HUES48 (cell line): ENCODE measurements at regions not wholly inside any gene's neighbourhood (a gene's known extent, or its start where the extent isn't known, plus 50 kb on each side); places are given as distances from the start of the nearest gene placed in this dataset.

Source experiments
- H3K27ac ChIP-seq: one replicate; pipeline ENCODE4 v1.7.0; 2013; ENCODE audit warnings: low read depth, low read length, inconsistent platforms
- H3K27me3 ChIP-seq: 2 replicates; pipeline ENCODE4 v1.6.1; 2013; ENCODE audit warnings: mild to moderate bottlenecking, low read length; ENCODE audit not compliant: control insufficient read depth, insufficient read depth
- H3K36me3 ChIP-seq: 2 replicates; pipeline ENCODE4 v1.6.1; 2013; ENCODE audit warnings: low read length; ENCODE audit not compliant: control insufficient read depth, insufficient read depth
- H3K4me1 ChIP-seq: 2 replicates; pipeline ENCODE4 v1.6.1; 2013; ENCODE audit warnings: mild to moderate bottlenecking, low read length; ENCODE audit not compliant: control insufficient read depth, insufficient read depth
- H3K4me3 ChIP-seq: 2 replicates; pipeline ENCODE4 v1.5.1; 2013; ENCODE audit warnings: mild to moderate bottlenecking, low read depth, low read length
- H3K9ac ChIP-seq: 2 replicates; pipeline ENCODE4 v1.6.1; 2013; ENCODE audit warnings: mild to moderate bottlenecking, low read depth, low read length, moderate library complexity
- H3K9me3 ChIP-seq: 2 replicates; pipeline ENCODE4 v1.6.1; 2013; ENCODE audit warnings: low read length; ENCODE audit not compliant: control insufficient read depth, insufficient read depth

DNA sequence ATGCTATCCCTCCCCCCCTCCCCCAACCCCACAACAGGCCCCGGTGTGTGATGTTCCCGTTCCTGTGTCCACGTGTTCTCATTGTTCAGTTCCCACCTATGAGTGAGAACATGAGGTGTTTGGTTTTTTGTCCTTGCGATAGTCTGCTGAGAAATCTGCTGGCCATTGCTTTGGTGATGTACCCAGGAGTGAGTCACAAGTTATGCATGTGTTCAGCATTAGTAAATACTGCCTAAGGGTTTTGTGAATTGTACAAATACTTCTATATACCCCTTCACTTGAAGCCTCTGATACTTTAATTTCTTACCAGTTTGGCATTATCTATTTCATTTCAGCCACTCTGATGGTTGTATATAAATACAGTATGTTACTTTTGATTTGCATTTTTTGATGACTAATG is 711.3 kb upstream of the GJE1 start:
- Histone ChIP-seq H3K9ac (no peak overlapping the region), H3K4me3 (no peak overlapping the region), H3K36me3 (no peaks in the 10 kb centered on the region), H3K4me1 (no peaks in the 10 kb centered on the region), H3K27me3 (no peaks in the 10 kb centered on the region), H3K9me3 (no peaks in the 10 kb centered on the region), H3K27ac (no peak overlapping the region)

DNA sequence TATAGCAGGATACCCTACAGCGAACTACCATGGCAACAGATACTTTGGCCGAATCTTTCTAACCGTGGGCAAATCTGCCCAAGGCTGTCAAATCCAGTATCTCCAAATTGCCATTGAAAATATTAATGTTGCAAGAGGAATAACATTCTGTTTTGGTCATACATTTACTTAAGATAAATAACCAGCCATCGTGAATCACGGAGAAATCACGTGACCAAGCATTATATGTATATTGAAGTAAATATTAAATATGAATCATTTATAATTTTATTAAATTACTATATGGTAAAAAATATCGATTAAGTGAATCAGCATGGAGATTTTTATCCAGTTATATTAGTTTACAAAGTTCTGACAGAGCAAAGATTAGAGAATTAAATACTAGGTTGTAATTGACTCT is 714.6 kb upstream of the GJE1 start:
- H3K4me3 ChIP-seq = no peak overlapping the region
- no peak overlapping the region for H3K9ac ChIP-seq
- no peak overlapping the region for H3K27ac ChIP-seq
- no peaks in the 10 kb centered on the region for H3K4me1 ChIP-seq
- no peaks in the 10 kb centered on the region for H3K36me3 ChIP-seq
- no peaks in the 10 kb centered on the region for H3K9me3 ChIP-seq
- no peaks in the 10 kb centered on the region for H3K27me3 ChIP-seq

DNA sequence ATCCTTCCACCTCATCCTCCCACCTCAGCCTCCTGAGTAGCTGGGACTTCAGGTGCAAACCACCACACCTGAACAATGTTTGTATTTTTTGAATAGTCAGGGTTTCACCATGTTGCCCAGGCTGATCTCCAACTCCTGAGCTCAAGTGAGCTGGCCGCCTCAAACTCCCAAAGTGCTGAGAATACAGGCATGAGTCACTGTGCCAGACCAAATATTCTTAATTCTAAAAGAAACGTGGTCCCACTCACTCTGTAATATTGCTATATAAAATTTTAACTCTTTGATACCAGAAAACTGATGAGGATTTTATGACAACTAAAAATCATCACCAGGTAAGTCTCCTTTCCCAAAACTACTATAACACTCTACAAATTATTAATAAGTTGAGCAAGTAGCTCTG is 716.8 kb upstream of the GJE1 start:
- no peak overlapping the region for H3K27ac ChIP-seq
- H3K27me3 ChIP-seq = no peaks in the 10 kb centered on the region
- no peak overlapping the region for H3K9ac ChIP-seq
- H3K36me3 ChIP-seq = no peaks in the 10 kb centered on the region
- no peaks in the 10 kb centered on the region for H3K4me1 ChIP-seq
- peaks cover 1% of the 10 kb centered on the region; the same call in 1 of the 2 replicates for H3K9me3 ChIP-seq
- H3K4me3 ChIP-seq = no peak overlapping the region

DNA sequence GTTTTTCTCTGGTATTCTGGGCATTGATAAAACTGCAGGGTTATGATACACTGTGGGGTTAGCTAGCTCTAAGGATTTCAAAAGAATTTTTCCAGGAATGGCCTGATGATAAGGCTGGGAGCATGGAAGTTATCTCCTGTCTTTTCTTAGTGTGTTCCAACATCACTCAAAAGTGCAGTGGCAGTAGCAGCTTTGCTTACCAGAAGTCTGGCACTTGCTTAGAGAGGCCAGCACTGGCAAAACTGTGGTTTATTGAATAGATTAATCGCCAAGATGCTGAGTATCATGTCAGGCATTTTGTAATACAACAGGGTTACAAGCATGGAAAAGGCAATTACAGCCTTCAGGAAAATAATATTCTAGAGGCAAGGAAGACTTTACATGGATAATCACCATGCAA is 719.5 kb upstream of the GJE1 start:
- Histone ChIP-seq H3K9ac (no peak overlapping the region), H3K4me1 (no peaks in the 10 kb centered on the region), H3K4me3 (no peak overlapping the region)

DNA sequence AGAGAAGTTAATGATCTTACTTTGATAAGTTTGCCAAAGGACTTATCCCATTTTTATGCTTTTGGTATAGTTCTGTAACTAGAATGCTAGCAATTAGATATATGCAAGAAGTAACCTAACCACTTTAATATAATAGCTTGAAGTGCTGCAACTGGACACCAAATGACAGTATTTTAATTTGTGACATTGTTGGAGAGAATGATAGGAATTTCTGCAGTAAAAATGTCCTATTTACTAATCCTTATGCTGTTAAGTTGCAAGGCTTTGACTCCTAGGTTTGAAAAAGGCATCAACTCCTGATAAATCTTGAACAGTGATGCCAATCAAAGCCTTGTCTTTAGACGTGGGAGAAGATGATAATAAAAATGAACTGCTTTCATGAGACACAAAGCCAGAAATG is 726.0 kb upstream of the GJE1 start:
- peaks cover 42% of the 10 kb centered on the region for H3K9me3 ChIP-seq
- no peak overlapping the region for H3K9ac ChIP-seq
- no peak overlapping the region for H3K4me3 ChIP-seq
- no peaks in the 10 kb centered on the region for H3K27me3 ChIP-seq
- H3K27ac ChIP-seq = no peak overlapping the region
- no peaks in the 10 kb centered on the region for H3K4me1 ChIP-seq
- H3K36me3 ChIP-seq = no peaks in the 10 kb centered on the region

More for the DNA sequence above, 719.5 kb upstream of the GJE1 start:
- Histone ChIP-seq H3K27me3 (no peaks in the 10 kb centered on the region), H3K27ac (no peak overlapping the region), H3K36me3 (no peaks in the 10 kb centered on the region), H3K9me3 (peaks cover 22% of the 10 kb centered on the region)

DNA sequence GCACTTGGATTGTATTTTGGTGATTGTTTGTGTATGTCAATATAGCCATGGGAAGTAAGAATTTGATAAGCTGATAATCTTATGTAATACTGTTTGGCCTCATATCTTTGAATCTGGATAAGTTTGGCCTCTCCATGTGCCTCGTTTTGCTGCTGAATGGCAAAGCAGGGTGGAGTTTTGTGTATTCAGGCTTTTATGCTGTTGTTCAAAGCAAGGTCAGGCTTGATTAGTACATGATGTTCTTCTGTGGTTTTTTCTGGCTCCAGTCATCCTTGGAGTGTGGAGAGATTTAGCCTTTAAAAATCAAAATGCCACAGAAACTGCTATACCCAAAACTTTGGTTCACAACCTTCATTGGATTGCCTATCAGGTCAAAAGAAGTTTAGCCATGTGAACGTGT is 728.9 kb upstream of the GJE1 start:
- Histone ChIP-seq H3K4me3 (no peak overlapping the region), H3K27ac (no peak overlapping the region), H3K27me3 (no peaks in the 10 kb centered on the region)

DNA sequence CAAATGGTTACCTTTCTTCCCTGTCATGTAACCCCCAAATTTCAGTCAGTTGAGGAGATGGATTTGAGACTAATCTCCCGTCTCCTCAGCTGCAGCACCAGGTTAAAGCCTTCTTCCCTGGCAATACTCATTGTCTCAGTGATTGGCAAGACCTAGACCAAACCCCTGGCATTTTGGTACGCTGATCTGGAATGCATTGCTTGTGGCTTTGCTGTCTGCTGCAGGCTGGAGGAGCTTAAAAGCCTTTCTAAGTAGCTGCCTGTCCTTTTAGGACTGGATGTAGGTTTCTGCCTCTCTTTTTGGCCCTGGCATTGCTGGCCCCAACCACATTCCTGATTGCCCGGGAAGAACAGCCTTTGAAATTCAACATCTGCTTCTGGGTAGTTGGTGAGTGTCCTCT is 729.6 kb upstream of the GJE1 start:
- no peaks in the 10 kb centered on the region for H3K27me3 ChIP-seq
- peaks cover 20% of the 10 kb centered on the region for H3K9me3 ChIP-seq
- no peak overlapping the region for H3K4me3 ChIP-seq
- H3K36me3 ChIP-seq = no peaks in the 10 kb centered on the region
- no peak overlapping the region for H3K9ac ChIP-seq
- no peaks in the 10 kb centered on the region for H3K4me1 ChIP-seq
- no peak overlapping the region for H3K27ac ChIP-seq

More for the DNA sequence above, 728.9 kb upstream of the GJE1 start:
- Histone ChIP-seq H3K36me3 (no peaks in the 10 kb centered on the region), H3K4me1 (no peaks in the 10 kb centered on the region), H3K9me3 (peaks cover 26% of the 10 kb centered on the region), H3K9ac (no peak overlapping the region)

DNA sequence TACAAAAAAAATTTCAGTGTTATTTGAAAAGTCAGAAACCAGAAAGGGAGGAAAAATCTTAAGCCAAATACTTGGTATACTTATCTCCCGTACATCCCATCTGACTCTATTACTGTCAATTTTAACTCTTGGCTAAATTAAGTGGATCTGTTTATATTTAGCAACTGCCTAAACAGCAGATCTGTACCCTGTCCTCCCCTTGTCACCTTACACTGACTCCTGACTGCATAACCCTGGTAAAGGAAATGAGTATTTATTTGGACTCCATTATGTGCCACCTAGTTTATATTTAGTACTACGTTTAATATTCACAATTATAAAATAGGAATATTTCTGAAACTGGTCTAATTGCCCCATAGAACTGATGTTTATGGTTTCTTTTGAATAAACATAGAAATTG is 730.2 kb upstream of the GJE1 start:
- Histone ChIP-seq H3K4me3 (no peak overlapping the region), H3K9ac (no peak overlapping the region), H3K9me3 (peaks cover 14% of the 10 kb centered on the region), H3K27ac (no peak overlapping the region), H3K27me3 (no peaks in the 10 kb centered on the region), H3K36me3 (no peaks in the 10 kb centered on the region), H3K4me1 (no peaks in the 10 kb centered on the region)

DNA sequence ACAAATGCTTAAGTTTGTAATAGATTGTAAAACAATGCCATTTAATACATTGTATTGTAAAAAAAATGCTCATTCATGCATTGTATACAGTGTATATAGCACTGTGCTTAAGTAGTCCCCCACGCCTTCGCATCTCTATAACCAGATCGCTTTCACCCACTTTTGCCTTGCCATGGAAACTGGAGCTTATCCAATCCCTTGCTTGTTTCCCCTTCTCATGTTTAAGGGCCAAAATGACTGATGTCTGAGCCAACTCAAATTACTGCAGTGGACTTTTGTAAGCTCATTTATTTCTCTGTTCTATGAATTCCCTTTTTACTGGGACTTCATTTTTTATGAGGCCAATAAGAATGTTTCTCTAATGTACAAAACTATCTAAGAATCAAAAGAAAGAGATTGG is 730.9 kb upstream of the GJE1 start:
- Histone ChIP-seq H3K9ac (no peak overlapping the region), H3K27ac (no peak overlapping the region), H3K36me3 (no peaks in the 10 kb centered on the region), H3K4me1 (no peaks in the 10 kb centered on the region), H3K9me3 (peaks cover 8% of the 10 kb centered on the region; the same call in 1 of the 2 replicates), H3K4me3 (no peak overlapping the region), H3K27me3 (no peaks in the 10 kb centered on the region)

DNA sequence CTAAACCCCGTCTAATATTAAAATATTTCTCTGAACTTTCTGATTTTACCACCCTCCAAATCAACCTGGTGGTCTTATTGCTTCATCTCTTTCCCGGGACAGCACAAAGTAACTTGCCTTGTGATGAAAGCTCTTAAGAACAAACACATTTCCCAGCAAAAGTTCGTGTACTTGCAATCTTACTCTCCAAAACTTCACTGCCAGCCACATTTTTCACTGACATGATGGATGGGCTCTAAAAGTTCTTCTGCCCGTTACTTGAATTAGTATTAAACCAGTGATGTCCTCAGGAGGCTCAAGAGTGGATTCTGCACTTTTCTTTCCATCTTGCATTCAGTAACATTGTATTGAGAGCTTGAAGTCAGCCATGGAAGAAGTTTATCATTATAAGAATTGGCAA is 731.6 kb upstream of the GJE1 start:
- 0 out of 2 replicates have a peak, but pooled peaks cover under 1% of the 10 kb centered on the region for H3K9me3 ChIP-seq
- H3K9ac ChIP-seq = no peak overlapping the region
- H3K27ac ChIP-seq = no peak overlapping the region
- H3K36me3 ChIP-seq = no peaks in the 10 kb centered on the region
- H3K4me1 ChIP-seq = no peaks in the 10 kb centered on the region
- H3K4me3 ChIP-seq = no peak overlapping the region
- H3K27me3 ChIP-seq = no peaks in the 10 kb centered on the region

DNA sequence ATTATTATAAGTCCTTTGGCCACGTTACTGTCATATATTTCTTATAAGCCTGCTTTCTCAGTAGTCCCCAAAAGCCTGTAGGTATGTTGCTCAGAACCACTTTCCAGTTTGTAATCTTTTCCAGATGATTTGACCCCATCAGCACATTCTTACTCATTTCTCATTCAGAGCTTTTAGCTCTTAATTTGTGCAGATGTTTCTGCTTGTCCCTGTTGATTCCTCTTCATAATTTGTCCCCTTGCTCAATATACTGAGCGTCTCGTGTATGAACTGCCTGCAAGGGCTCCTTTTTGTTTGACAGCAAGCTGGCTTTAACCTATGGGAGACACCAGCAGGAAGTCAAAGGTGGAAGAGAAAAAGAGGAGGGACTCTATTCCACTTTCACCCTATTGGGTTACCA is 733.8 kb upstream of the GJE1 start:
- Histone ChIP-seq H3K27ac (no peak overlapping the region), H3K9me3 (no peaks in the 10 kb centered on the region; the same call in 1 of the 2 replicates), H3K27me3 (no peaks in the 10 kb centered on the region), H3K4me1 (no peaks in the 10 kb centered on the region), H3K4me3 (no peak overlapping the region), H3K9ac (no peak overlapping the region), H3K36me3 (no peaks in the 10 kb centered on the region)

DNA sequence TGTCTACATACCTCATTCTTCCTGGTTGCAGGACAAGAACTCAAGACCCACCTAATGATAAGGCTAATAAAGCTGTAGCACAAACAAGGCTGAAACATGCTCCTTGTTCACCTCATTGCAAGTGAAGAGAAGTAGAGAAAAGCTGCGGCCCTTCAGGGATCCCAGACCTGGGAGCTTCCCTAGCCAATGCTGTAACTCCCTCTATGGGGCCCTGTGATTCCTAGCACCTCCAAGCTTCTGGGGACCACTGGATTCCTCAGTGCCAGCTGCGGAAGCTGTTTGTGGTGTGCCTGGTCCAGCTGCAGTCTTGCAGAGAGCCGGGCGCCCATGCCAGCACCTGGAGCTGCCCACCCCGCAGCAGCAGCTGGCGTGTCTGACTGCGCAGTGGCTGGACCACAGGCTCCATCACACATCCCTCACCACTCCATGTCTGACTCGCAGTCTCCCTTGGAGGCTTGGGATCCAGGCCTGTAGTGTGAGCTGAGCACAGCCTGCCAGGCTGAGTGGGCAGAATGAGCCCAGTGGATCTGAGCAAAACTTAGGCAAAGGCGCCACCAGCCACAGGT is 737.2 kb upstream of the GJE1 start:
- no peaks in the 10 kb centered on the region for H3K4me1 ChIP-seq
- H3K36me3 ChIP-seq = 0 out of 2 replicates have a peak, but pooled peaks cover 2% of the 10 kb centered on the region
- peaks cover 7% of the 10 kb centered on the region for H3K9me3 ChIP-seq
- no peak overlapping the region for H3K4me3 ChIP-seq
- no peak overlapping the region for H3K9ac ChIP-seq
- no peaks in the 10 kb centered on the region for H3K27me3 ChIP-seq
- no peak overlapping the region for H3K27ac ChIP-seq
